ENCODE measurements at regions not wholly inside any gene's neighbourhood (a gene's known extent, or its start where the extent isn't known, plus 50 kb on each side); places are given as distances from the start of the nearest gene placed in this dataset.

- no peak for DNase-seq (ENCODE audit: low spot score)
Observed at GRCh38 chr14:65934070-65934435, 521.5 kb downstream of the FUT8 start.

GRCh38 chr14:65936342-65936975 is 523.9 kb downstream of the FUT8 start:
- no peak for DNase-seq (ENCODE audit: low spot score)

- no peak for DNase-seq (ENCODE audit: low spot score)
Observed at GRCh38 chr14:65937079-65937959, 524.8 kb downstream of the FUT8 start.

- DNase-seq (ENCODE audit: low spot score), result no peak
Observed at GRCh38 chr14:65937960-65938316, 525.4 kb downstream of the FUT8 start.

- DNase-seq (ENCODE audit: low spot score), result no peak
Observed at GRCh38 chr14:65938738-65939137, 526.2 kb downstream of the FUT8 start.

- no peak for DNase-seq (ENCODE audit: low spot score)
Observed at GRCh38 chr14:65939184-65939583, 526.7 kb downstream of the FUT8 start.

- DNase-seq (ENCODE audit: low spot score), result no peak
Observed at GRCh38 chr14:65940056-65940735, 527.7 kb downstream of the FUT8 start.

GRCh38 chr14:65941091-65941490 is 528.6 kb downstream of the FUT8 start:
- DNase-seq (ENCODE audit: low spot score), result no peak

GRCh38 chr14:65943150-65943549 is 530.6 kb downstream of the FUT8 start:
- DNase-seq (ENCODE audit: low spot score), result no peak

- no peak for DNase-seq (ENCODE audit: low spot score)
Observed at GRCh38 chr14:65943916-65944410, 531.4 kb downstream of the FUT8 start.

- DNase-seq (ENCODE audit: low spot score), result no peak
Observed at GRCh38 chr14:65945327-65945726, 532.8 kb downstream of the FUT8 start.

- no peak for DNase-seq (ENCODE audit: low spot score)
Observed at GRCh38 chr14:65946494-65946893, 534.0 kb downstream of the FUT8 start.

- no peak for DNase-seq (ENCODE audit: low spot score)
Observed at GRCh38 chr14:65948302-65948701, 535.8 kb downstream of the FUT8 start.

GRCh38 chr14:65949711-65950516 is 536.3 kb upstream of the CCDC196 start:
- DNase-seq (ENCODE audit: low spot score), result no peak

GRCh38 chr14:65954942-65955341 is 531.2 kb upstream of the CCDC196 start:
- DNase-seq (ENCODE audit: low spot score), result no peak

- DNase-seq (ENCODE audit: low spot score), result no peak
Observed at GRCh38 chr14:65957631-65958205, 528.5 kb upstream of the CCDC196 start.

GRCh38 chr14:65958664-65959562 is 527.3 kb upstream of the CCDC196 start:
- no peak for DNase-seq (ENCODE audit: low spot score)

- no peak for DNase-seq (ENCODE audit: low spot score)
Observed at GRCh38 chr14:65959563-65960024, 526.6 kb upstream of the CCDC196 start.

- DNase-seq (ENCODE audit: low spot score), result no peak
Observed at GRCh38 chr14:65961004-65961403, 525.2 kb upstream of the CCDC196 start.

- no peak for DNase-seq (ENCODE audit: low spot score)
Observed at GRCh38 chr14:65962952-65963351, 523.2 kb upstream of the CCDC196 start.

- no peak for DNase-seq (ENCODE audit: low spot score)
Observed at GRCh38 chr14:65964366-65964765, 521.8 kb upstream of the CCDC196 start.

Measured in HuH-7.5 (cell line).